ENCODE measurements at regions not wholly inside any gene's neighbourhood (a gene's known extent, or its start where the extent isn't known, plus 50 kb on each side); places are given as distances from the start of the nearest gene placed in this dataset.
"Not testable (repeated sequence)": the region's sequence is repeated elsewhere in the genome, so short reads cannot be mapped to it uniquely, and the experiment has no call there.

- H3K36me3 ChIP-seq (ENCODE audit: control insufficient read depth, insufficient read depth, low read length); H3K56ac ChIP-seq (ENCODE audit: low read length); H4K5ac ChIP-seq (ENCODE audit: low read length); H3K18ac ChIP-seq (ENCODE audit: low read length); H3K79me1 ChIP-seq (ENCODE audit: low read length); H3K4me2 ChIP-seq (ENCODE audit: low read length); H2BK15ac ChIP-seq (replicated peaks; ENCODE audit: low read depth); DNase-seq; H3K9ac ChIP-seq (ENCODE audit: low read length); H2BK120ac ChIP-seq (ENCODE audit: low read depth, low read length); H3K79me2 ChIP-seq (ENCODE audit: control insufficient read depth, insufficient read depth, low read length); H3K4me1 ChIP-seq (ENCODE audit: control insufficient read depth, low read depth, low read length); H3K27ac ChIP-seq (ENCODE audit: low read depth, low read length); H2AK5ac ChIP-seq (ENCODE audit: low read length); H3K23ac ChIP-seq (ENCODE audit: low read length); H3K4ac ChIP-seq (ENCODE audit: low read depth, low read length); H4K8ac ChIP-seq (ENCODE audit: low read depth, low read length); H3K4me3 ChIP-seq (ENCODE audit: low read length); H3K27me3 ChIP-seq (ENCODE audit: insufficient read depth, low read length, poor library complexity); H2BK5ac ChIP-seq (ENCODE audit: low read length): not testable (repeated sequence)
- WGBS (ENCODE audit: extremely low coverage, insufficient coverage, low lambda C conversion rate), result no CpG with 5 or more reads among the region's 3 CpGs
Measured at GRCh38 chr9:62896692-62897091, 1706.9 kb downstream of the SPATA31A7 start.

GRCh38 chr9:62897411-62898225 lies 1707.8 kb downstream of the SPATA31A7 start:
- DNase-seq, result peak; percentile 46
- H3K79me2 ChIP-seq (ENCODE audit: control insufficient read depth, insufficient read depth, low read length); H3K4me3 ChIP-seq (ENCODE audit: low read length); H4K8ac ChIP-seq (ENCODE audit: low read depth, low read length); H3K4me2 ChIP-seq (ENCODE audit: low read length); H3K23ac ChIP-seq (ENCODE audit: low read length); H3K18ac ChIP-seq (ENCODE audit: low read length); H3K79me1 ChIP-seq (ENCODE audit: low read length); H3K27ac ChIP-seq (ENCODE audit: low read depth, low read length); H2AK5ac ChIP-seq (ENCODE audit: low read length); H3K4me1 ChIP-seq (ENCODE audit: control insufficient read depth, low read depth, low read length); H2BK5ac ChIP-seq (ENCODE audit: low read length); H2BK15ac ChIP-seq (replicated peaks; ENCODE audit: low read depth); H3K27me3 ChIP-seq (ENCODE audit: insufficient read depth, low read length, poor library complexity); H4K5ac ChIP-seq (ENCODE audit: low read length); H3K4ac ChIP-seq (ENCODE audit: low read depth, low read length); H3K9ac ChIP-seq (ENCODE audit: low read length); H2BK120ac ChIP-seq (ENCODE audit: low read depth, low read length); H3K36me3 ChIP-seq (ENCODE audit: control insufficient read depth, insufficient read depth, low read length); H3K56ac ChIP-seq (ENCODE audit: low read length): not testable (repeated sequence)
- no CpG with 5 or more reads among the region's 48 CpGs for WGBS (ENCODE audit: extremely low coverage, insufficient coverage, low lambda C conversion rate)

- not testable (repeated sequence) for H3K79me1 ChIP-seq (ENCODE audit: low read length); H2BK120ac ChIP-seq (ENCODE audit: low read depth, low read length); H4K5ac ChIP-seq (ENCODE audit: low read length); H3K4me1 ChIP-seq (ENCODE audit: control insufficient read depth, low read depth, low read length); DNase-seq; H2BK5ac ChIP-seq (ENCODE audit: low read length); H3K56ac ChIP-seq (ENCODE audit: low read length); H3K27me3 ChIP-seq (ENCODE audit: insufficient read depth, low read length, poor library complexity); H3K36me3 ChIP-seq (ENCODE audit: control insufficient read depth, insufficient read depth, low read length); H3K79me2 ChIP-seq (ENCODE audit: control insufficient read depth, insufficient read depth, low read length); H3K27ac ChIP-seq (ENCODE audit: low read depth, low read length); H4K8ac ChIP-seq (ENCODE audit: low read depth, low read length); H2AK5ac ChIP-seq (ENCODE audit: low read length); H3K9ac ChIP-seq (ENCODE audit: low read length); H3K4ac ChIP-seq (ENCODE audit: low read depth, low read length); H3K23ac ChIP-seq (ENCODE audit: low read length); H3K4me2 ChIP-seq (ENCODE audit: low read length); H3K4me3 ChIP-seq (ENCODE audit: low read length); H3K18ac ChIP-seq (ENCODE audit: low read length); H2BK15ac ChIP-seq (replicated peaks; ENCODE audit: low read depth)
- WGBS (ENCODE audit: extremely low coverage, insufficient coverage, low lambda C conversion rate), result no CpG with 5 or more reads among the region's 4 CpGs
Measured at GRCh38 chr9:62899666-62900065, 1709.8 kb downstream of the SPATA31A7 start.

GRCh38 chr9:62904061-62904460 lies 1714.2 kb downstream of the SPATA31A7 start:
- not testable (repeated sequence) for H3K23ac ChIP-seq (ENCODE audit: low read length); DNase-seq; H3K4me1 ChIP-seq (ENCODE audit: control insufficient read depth, low read depth, low read length); H2BK5ac ChIP-seq (ENCODE audit: low read length); H3K27ac ChIP-seq (ENCODE audit: low read depth, low read length); H3K79me2 ChIP-seq (ENCODE audit: control insufficient read depth, insufficient read depth, low read length); H3K79me1 ChIP-seq (ENCODE audit: low read length); H2AK5ac ChIP-seq (ENCODE audit: low read length); H2BK120ac ChIP-seq (ENCODE audit: low read depth, low read length); H3K27me3 ChIP-seq (ENCODE audit: insufficient read depth, low read length, poor library complexity); H4K8ac ChIP-seq (ENCODE audit: low read depth, low read length); H3K9ac ChIP-seq (ENCODE audit: low read length); H2BK15ac ChIP-seq (replicated peaks; ENCODE audit: low read depth); H3K18ac ChIP-seq (ENCODE audit: low read length); H4K5ac ChIP-seq (ENCODE audit: low read length); H3K4ac ChIP-seq (ENCODE audit: low read depth, low read length); H3K56ac ChIP-seq (ENCODE audit: low read length); H3K4me3 ChIP-seq (ENCODE audit: low read length); H3K4me2 ChIP-seq (ENCODE audit: low read length); H3K36me3 ChIP-seq (ENCODE audit: control insufficient read depth, insufficient read depth, low read length)
- WGBS (ENCODE audit: extremely low coverage, insufficient coverage, low lambda C conversion rate), result no CpG with 5 or more reads among the region's 3 CpGs

GRCh38 chr9:62905722-62906121 lies 1715.9 kb downstream of the SPATA31A7 start:
- not testable (repeated sequence) for H2BK120ac ChIP-seq (ENCODE audit: low read depth, low read length); H3K79me2 ChIP-seq (ENCODE audit: control insufficient read depth, insufficient read depth, low read length); H3K18ac ChIP-seq (ENCODE audit: low read length); H3K23ac ChIP-seq (ENCODE audit: low read length); DNase-seq; H3K9ac ChIP-seq (ENCODE audit: low read length); H3K27ac ChIP-seq (ENCODE audit: low read depth, low read length); H3K4me1 ChIP-seq (ENCODE audit: control insufficient read depth, low read depth, low read length); H3K4me2 ChIP-seq (ENCODE audit: low read length); H4K5ac ChIP-seq (ENCODE audit: low read length); H3K79me1 ChIP-seq (ENCODE audit: low read length); H2BK5ac ChIP-seq (ENCODE audit: low read length); H2BK15ac ChIP-seq (replicated peaks; ENCODE audit: low read depth); H3K56ac ChIP-seq (ENCODE audit: low read length); H3K36me3 ChIP-seq (ENCODE audit: control insufficient read depth, insufficient read depth, low read length); H3K27me3 ChIP-seq (ENCODE audit: insufficient read depth, low read length, poor library complexity); H3K4me3 ChIP-seq (ENCODE audit: low read length); H2AK5ac ChIP-seq (ENCODE audit: low read length); H4K8ac ChIP-seq (ENCODE audit: low read depth, low read length); H3K4ac ChIP-seq (ENCODE audit: low read depth, low read length)
- WGBS (ENCODE audit: extremely low coverage, insufficient coverage, low lambda C conversion rate), result no CpG with 5 or more reads among the region's 5 CpGs

- H3K79me1 ChIP-seq (ENCODE audit: low read length); H2AK5ac ChIP-seq (ENCODE audit: low read length): not testable (repeated sequence)
Measured at GRCh38 chr9:62907866-62908265, 1718.0 kb downstream of the SPATA31A7 start.

More at GRCh38 chr9:62907866-62908265, 1718.0 kb downstream of the SPATA31A7 start:
- not testable (repeated sequence) for H3K4ac ChIP-seq (ENCODE audit: low read depth, low read length); H3K27me3 ChIP-seq (ENCODE audit: insufficient read depth, low read length, poor library complexity); H2BK5ac ChIP-seq (ENCODE audit: low read length); H3K18ac ChIP-seq (ENCODE audit: low read length); H3K23ac ChIP-seq (ENCODE audit: low read length); H3K56ac ChIP-seq (ENCODE audit: low read length); H3K9ac ChIP-seq (ENCODE audit: low read length); H3K4me1 ChIP-seq (ENCODE audit: control insufficient read depth, low read depth, low read length); H2BK120ac ChIP-seq (ENCODE audit: low read depth, low read length); DNase-seq; H2BK15ac ChIP-seq (replicated peaks; ENCODE audit: low read depth); H3K4me2 ChIP-seq (ENCODE audit: low read length); H4K8ac ChIP-seq (ENCODE audit: low read depth, low read length); H3K4me3 ChIP-seq (ENCODE audit: low read length); H3K27ac ChIP-seq (ENCODE audit: low read depth, low read length); H4K5ac ChIP-seq (ENCODE audit: low read length); H3K36me3 ChIP-seq (ENCODE audit: control insufficient read depth, insufficient read depth, low read length); H3K79me2 ChIP-seq (ENCODE audit: control insufficient read depth, insufficient read depth, low read length)
- no CpG with 5 or more reads among the region's 11 CpGs for WGBS (ENCODE audit: extremely low coverage, insufficient coverage, low lambda C conversion rate)
